IPS-15b (cell line): ENCODE measurements at regions not wholly inside any gene's neighbourhood (a gene's known extent, or its start where the extent isn't known, plus 50 kb on each side); places are given as distances from the start of the nearest gene placed in this dataset.

Experiments
- H3K27me3 ChIP-seq: one replicate; pipeline ENCODE4 v1.6.1; 2013; ENCODE audit warnings: low read length; ENCODE audit not compliant: control insufficient read depth, insufficient read depth
- H3K36me3 ChIP-seq: one replicate; pipeline ENCODE4 v1.6.1; 2013; ENCODE audit warnings: low read length; ENCODE audit not compliant: control insufficient read depth, insufficient read depth
- H3K4me1 ChIP-seq: one replicate; pipeline ENCODE4 v1.6.1; 2013; ENCODE audit warnings: mild to moderate bottlenecking, low read length; ENCODE audit not compliant: control insufficient read depth, insufficient read depth
- H3K4me3 ChIP-seq: one replicate; pipeline ENCODE4 v1.5.1; 2013; ENCODE audit warnings: low read depth, low read length
- H3K9ac ChIP-seq: one replicate; pipeline ENCODE4 v1.6.1; 2013; ENCODE audit warnings: low read depth, mild to moderate bottlenecking, low read length
- H3K9me3 ChIP-seq: one replicate; pipeline ENCODE4 v1.6.1; 2013; ENCODE audit warnings: mild to moderate bottlenecking, low read length; ENCODE audit not compliant: control insufficient read depth, insufficient read depth

DNA sequence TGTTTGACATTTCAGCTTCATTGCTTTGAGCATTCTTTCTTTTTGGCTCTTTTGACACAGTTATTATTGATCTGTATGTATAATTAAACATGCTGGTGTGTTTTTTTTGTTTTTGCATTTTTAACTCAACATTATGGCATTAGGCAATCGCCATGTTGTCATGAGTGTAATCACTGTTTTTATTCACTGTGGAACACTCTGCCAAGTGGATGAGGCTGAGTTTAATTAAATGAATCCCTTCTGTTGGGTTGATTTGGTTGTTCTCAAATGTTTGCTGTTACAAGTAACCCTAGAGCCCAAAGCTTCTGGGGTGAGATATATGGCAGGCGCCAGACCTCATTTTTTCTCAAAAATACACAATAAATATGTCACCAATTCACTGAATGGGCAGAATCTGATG is 428.1 kb downstream of the MATN1 start:
- Histone ChIP-seq H3K27me3 (no peaks in the 10 kb centered on the region), H3K9ac (no peak overlapping the region), H3K4me3 (no peak overlapping the region), H3K4me1 (no peaks in the 10 kb centered on the region), H3K36me3 (no peaks in the 10 kb centered on the region), H3K9me3 (no peaks in the 10 kb centered on the region)

DNA sequence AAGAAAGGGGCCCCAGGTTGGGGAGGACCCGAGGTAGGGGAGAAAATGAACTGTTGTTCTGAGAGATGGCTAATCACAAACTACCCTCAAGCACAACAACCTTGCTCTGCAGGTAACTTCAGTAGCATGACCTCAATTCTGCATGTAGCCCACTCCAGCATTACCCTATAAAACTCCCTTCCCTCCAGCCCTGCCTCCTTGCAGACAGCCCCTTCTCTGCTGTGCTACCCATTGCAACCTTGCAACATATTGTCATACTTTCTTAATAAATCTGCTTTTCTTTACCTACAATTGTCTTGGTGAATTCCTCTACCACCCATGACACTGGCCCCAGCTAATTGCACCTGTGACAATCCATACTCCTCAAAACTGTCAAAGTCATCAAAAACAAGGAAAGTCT is 428.9 kb downstream of the MATN1 start:
- no peaks in the 10 kb centered on the region for H3K36me3 ChIP-seq
- H3K4me1 ChIP-seq = no peaks in the 10 kb centered on the region
- H3K9ac ChIP-seq = no peak overlapping the region
- no peak overlapping the region for H3K4me3 ChIP-seq
- H3K9me3 ChIP-seq = no peaks in the 10 kb centered on the region
- no peaks in the 10 kb centered on the region for H3K27me3 ChIP-seq

DNA sequence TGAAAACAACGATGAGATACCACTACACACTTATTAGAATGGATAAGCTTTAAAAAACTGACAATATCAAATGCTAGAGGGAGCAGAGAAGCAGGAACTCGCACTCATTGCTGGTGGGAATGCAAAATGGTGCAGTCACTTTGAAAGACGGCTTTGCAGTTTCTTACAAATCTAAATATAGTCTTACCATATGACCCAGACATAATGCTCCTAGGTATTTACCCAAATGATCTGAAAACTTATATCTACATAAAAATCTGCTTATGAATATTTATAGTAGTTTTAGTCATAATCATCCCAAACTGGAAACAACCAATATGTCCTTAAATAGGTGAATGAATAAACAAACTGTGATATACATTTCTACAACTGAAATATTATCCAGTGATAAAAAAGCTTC is 430.9 kb downstream of the MATN1 start:
- Histone ChIP-seq H3K27me3 (no peaks in the 10 kb centered on the region), H3K9ac (no peak overlapping the region), H3K36me3 (no peaks in the 10 kb centered on the region), H3K4me3 (no peak overlapping the region), H3K9me3 (no peaks in the 10 kb centered on the region), H3K4me1 (no peaks in the 10 kb centered on the region)

DNA sequence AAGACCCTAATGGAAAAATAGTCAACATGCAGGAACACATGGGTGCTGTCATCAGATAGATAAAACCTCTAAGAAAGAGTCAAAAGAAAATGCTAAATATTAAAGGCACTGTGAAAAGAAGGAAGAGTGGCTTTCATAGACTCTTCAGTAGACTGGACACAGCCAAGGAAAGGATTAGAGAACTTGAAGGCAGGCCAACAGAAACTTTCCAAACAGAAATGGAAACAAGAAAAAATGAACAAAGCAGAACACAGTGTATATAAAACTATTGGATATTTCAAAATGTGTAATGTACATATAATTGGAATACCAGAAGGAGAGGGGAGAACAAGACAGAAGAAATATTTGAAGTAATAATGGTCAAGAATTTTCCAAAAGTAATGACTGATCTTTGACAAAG is 431.9 kb downstream of the MATN1 start:
- Histone ChIP-seq H3K9ac (no peak overlapping the region), H3K36me3 (peaks cover 1% of the 10 kb centered on the region), H3K27me3 (no peaks in the 10 kb centered on the region), H3K9me3 (no peaks in the 10 kb centered on the region), H3K4me1 (no peaks in the 10 kb centered on the region), H3K4me3 (no peak overlapping the region)

DNA sequence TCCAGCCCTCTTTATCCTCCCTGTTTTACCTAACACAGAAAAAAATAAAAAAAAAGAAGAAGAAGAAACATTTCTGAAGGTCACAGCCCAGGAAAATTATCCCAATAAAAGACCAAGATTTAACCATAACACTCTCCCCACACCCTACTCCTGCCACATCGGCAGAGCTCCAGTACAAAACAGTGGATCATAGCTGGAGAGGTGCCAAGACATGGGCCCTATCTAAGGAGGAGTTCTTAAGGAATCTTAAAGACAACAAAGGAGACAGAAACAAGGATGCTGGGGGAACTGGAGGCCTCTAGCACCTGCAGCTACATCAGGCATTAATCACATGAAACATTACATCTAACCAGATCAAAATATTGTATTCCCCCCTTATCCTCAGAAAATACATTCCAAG is 432.8 kb downstream of the MATN1 start:
- Histone ChIP-seq H3K9ac (no peak overlapping the region), H3K9me3 (no peaks in the 10 kb centered on the region), H3K4me3 (no peak overlapping the region), H3K36me3 (peaks cover 2% of the 10 kb centered on the region), H3K4me1 (no peaks in the 10 kb centered on the region), H3K27me3 (no peaks in the 10 kb centered on the region)

DNA sequence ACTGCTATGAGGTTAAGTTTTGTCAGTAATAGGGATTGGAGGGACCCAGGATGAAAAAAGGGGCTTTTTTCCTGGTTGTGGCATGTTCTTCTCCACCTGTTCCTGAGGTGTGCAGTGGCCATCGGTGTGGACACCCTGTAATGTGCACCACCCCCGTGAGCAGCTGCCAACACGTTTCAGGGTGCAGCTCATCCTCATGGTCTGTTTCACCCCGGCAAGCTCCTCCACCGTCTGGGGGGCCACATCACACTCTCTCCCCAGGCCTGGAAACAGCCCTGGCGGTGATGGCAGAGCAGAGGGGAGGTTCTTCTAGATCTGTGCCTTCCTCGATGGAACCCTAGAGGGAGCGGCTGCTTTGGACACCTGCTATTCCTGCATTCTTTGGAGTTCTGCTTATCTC is 435.4 kb downstream of the MATN1 start:
- Histone ChIP-seq H3K4me1 (no peaks in the 10 kb centered on the region), H3K9ac (no peak overlapping the region), H3K36me3 (peaks cover 2% of the 10 kb centered on the region), H3K4me3 (no peak overlapping the region), H3K27me3 (no peaks in the 10 kb centered on the region), H3K9me3 (no peaks in the 10 kb centered on the region)

DNA sequence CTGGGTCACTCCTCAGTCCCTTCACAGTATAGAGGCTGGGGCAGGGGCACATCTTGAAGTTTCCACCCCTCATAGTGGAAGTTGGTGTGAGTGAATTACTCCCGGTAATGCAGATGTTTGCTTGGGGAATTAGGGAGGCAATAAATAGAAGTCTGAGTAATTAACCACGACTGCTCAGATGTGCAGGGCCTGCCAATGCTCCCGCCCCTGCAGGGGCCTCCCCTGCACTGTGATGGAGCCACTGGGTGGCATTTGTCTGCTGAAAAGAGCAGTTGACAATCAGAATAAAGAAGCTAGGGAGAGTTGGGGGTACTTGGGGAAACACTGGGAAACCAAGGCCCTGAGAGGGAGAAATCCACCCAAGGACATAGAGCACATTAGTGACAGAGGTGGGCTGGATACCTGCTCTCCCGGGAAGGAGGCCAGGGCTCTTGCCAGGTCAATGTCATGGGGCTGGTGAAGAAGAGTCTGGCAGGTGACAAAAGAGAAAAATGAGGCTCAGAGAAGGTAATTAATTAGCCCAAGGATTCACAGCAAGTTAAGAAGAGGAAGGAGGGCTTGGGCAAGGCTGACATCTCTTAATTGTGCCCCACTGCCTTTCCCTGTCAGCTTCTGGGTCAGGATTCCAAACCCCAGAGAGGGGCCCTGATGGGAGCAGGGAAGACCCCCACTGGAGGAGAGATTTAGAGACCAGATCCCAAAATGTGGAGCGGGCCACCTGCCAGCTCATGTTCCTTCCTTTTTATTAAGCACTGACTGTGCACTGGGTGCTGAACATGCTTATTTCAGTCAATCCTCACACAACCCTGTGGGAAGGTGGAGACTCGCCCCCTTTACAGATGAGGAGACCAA is 436.2 kb downstream of the MATN1 start:
- no peaks in the 10 kb centered on the region for H3K9me3 ChIP-seq
- H3K36me3 ChIP-seq = peaks cover 2% of the 10 kb centered on the region
- no peaks in the 10 kb centered on the region for H3K4me1 ChIP-seq
- H3K27me3 ChIP-seq = no peaks in the 10 kb centered on the region
- no peak overlapping the region for H3K4me3 ChIP-seq
- H3K9ac ChIP-seq = no peak overlapping the region

DNA sequence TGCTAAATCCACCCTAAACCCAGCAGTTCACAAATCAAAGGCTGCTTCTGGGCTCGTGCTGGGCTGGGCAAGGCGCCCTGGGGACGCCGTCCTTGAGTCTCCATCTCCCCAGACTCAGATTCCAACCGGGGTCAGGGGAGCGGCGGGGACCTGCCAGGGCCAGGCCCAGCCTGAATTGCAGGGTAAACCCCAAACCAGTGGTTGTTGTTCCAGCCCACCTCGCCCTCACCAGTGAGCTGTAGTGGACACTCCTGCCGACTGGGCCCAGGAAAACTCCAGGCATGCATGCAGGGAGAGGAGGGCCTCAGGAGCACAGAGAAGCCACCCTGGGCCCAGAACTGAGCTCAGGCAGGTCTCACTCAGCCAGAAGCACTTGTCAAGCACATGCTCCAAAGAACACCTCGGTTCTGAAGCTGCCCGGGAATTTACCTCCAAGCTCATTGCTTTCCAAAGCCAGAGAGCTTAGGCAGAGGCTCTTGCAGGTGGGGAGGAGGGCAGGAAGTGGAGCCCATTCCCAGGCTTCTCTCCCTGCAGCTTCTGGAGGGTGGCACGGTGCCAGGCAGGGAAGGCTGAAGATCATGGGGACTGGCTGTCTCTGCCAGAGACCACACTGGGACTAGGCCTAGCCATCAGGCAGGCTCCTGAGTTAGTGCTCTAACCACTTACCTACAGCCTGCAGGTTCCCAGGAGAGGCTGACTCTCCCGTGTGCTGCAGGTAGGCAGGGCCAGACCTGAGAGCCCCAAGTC is 437.0 kb downstream of the MATN1 start:
- H3K9me3 ChIP-seq = no peaks in the 10 kb centered on the region
- peaks cover 2% of the 10 kb centered on the region for H3K36me3 ChIP-seq
- H3K27me3 ChIP-seq = no peaks in the 10 kb centered on the region
- no peaks in the 10 kb centered on the region for H3K4me1 ChIP-seq
- no peak overlapping the region for H3K9ac ChIP-seq
- H3K4me3 ChIP-seq = no peak overlapping the region

DNA sequence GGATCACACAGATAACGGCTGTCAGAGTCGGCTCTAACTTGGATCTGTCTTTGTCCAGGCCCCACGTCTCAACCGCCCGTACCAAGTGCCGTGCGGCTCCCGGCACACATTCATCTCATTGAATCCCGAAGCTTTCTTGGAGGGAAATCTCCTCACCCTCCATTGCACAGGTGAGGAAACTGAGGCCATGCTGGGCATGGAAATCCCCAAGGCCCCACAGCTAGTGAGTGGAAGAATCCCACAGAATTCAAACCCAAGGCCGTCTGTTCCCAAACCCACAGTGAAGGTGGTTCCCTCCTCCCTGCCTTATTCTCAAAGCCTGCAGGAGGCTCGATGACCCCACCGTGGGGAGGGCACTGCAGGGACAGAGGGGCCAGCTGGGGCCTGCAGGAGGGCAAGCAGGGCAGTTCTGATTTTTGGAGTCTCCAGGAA is 437.9 kb downstream of the MATN1 start:
- H3K4me1 ChIP-seq = no peaks in the 10 kb centered on the region
- no peaks in the 10 kb centered on the region for H3K27me3 ChIP-seq
- H3K9me3 ChIP-seq = no peaks in the 10 kb centered on the region
- H3K4me3 ChIP-seq = no peak overlapping the region
- H3K9ac ChIP-seq = no peak overlapping the region
- peaks cover 2% of the 10 kb centered on the region for H3K36me3 ChIP-seq

DNA sequence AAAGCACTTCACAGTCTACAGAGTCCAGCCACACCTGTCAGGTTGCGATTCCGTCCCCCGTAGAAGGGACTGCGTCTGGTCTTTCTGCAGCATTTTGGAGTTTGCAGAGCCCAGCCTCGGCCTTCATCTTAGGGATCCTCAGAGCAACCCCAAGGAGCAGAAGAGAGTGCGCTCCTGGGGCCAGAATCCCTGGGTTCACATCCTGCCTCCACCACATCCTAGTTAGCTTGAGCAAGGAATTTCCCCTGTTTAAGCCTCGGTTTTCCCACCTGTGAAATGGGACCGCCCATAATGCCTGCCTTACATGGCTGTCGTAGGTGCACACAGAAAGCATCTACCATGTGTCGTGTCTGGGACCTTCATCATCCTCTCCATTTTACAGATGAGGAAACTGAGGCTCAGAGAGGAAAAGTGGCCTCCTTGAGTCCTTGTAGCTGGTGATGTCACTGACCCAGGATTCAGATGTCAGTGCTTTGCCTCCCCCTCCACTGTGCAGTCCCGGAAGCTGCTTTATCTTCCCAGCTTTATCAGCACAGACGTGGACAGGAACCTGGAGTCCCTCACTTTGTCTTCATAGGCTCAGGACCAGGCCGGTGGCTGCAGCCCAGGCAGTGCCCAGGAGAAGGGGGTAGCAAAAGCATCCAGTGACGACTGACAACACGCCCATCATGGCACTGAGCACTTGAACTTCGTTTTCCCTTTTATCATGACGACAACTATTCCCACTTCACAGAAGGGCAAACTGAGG is 438.5 kb downstream of the MATN1 start:
- no peaks in the 10 kb centered on the region for H3K4me1 ChIP-seq
- no peak overlapping the region for H3K4me3 ChIP-seq
- no peak overlapping the region for H3K9ac ChIP-seq
- no peaks in the 10 kb centered on the region for H3K27me3 ChIP-seq
- H3K9me3 ChIP-seq = no peaks in the 10 kb centered on the region
- peaks cover 2% of the 10 kb centered on the region for H3K36me3 ChIP-seq

DNA sequence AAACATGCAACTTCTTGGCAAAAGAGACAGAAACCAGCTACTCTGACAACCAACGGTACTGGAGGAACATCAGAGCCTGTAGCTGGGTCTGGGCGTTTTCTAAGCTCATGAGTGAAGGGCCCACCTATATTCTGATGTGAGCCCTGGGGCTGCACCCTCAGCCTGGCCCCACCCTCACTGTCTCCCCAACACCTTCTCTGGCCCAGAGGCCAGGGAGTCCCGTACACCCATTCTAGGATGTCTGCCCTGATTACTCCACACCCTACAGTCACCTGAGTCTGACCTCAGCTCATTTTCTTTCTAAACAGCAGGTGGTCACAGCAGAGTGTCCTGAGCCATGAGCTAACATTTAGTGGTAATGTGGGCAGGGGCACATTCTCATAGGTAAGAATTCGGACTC is 439.2 kb downstream of the MATN1 start:
- peaks cover 2% of the 10 kb centered on the region for H3K36me3 ChIP-seq
- H3K27me3 ChIP-seq = no peaks in the 10 kb centered on the region
- no peak overlapping the region for H3K4me3 ChIP-seq
- H3K4me1 ChIP-seq = no peaks in the 10 kb centered on the region
- no peaks in the 10 kb centered on the region for H3K9me3 ChIP-seq
- H3K9ac ChIP-seq = no peak overlapping the region
